Vagina (tissue), 2 donors: ENCODE measurements at regions not wholly inside any gene's neighbourhood (a gene's known extent, or its start where the extent isn't known, plus 50 kb on each side); places are given as distances from the start of the nearest gene placed in this dataset.

Experiments
- DNase-seq, 2 donors: peaks; one replicate each; pipeline ENCODE4 v3.0.0-alpha.2; 2017; ENCODE audit errors: extremely low spot score in 2 of 2
- H3K27ac ChIP-seq: fragments of 200-600 bp; sonication (generic); one replicate; pipeline ENCODE4 v1.5.1; 2019
- H3K27me3 ChIP-seq: fragments of 200-600 bp; sonication (generic); one replicate; pipeline ENCODE4 v1.5.1; 2019
- H3K36me3 ChIP-seq, 2 donors: fragments of 200-600 bp; sonication (generic); one replicate each; pipeline ENCODE4 v1.5.1; 2017 to 2019
- H3K4me1 ChIP-seq: fragments of 200-600 bp; sonication (generic); one replicate; pipeline ENCODE4 v1.5.1; 2019
- H3K4me3 ChIP-seq, 2 donors: fragments of 200-600 bp; sonication (generic); 1 replicate in 1 of 2; 2 replicates in 1 of 2; pipeline ENCODE4 v1.5.1; 2016 to 2019
- H3K9me3 ChIP-seq: fragments of 200-600 bp; sonication (generic); one replicate; pipeline ENCODE4 v1.5.1; 2019
- CTCF ChIP-seq, 3 experiments: fragments of 450-650 bp in 2 of 3; fragments of 200-600 bp in 1 of 3; sonication (generic) in 1 of 3; IDR thresholded peaks; one replicate each; pipeline ENCODE4 v1.5.1; 2017 to 2019; ENCODE audit warnings: antibody characterized with exemption in 3 of 3, mild to moderate bottlenecking in 2 of 3, moderate library complexity in 2 of 3
- POLR2A ChIP-seq, 2 donors: fragments of 450-650 bp; IDR thresholded peaks; one replicate each; pipeline ENCODE4 v1.6.1; 2017; ENCODE audit warnings: antibody characterized with exemption in 2 of 2, mild to moderate bottlenecking in 2 of 2, moderate library complexity in 2 of 2
- POLR2AphosphoS5 ChIP-seq, 2 donors: sonication (generic); formaldehyde crosslinking; IDR thresholded peaks; one replicate each; pipeline ENCODE4 v1.9.0; 2017; ENCODE audit warnings: antibody characterized with exemption in 2 of 2, mild to moderate bottlenecking in 2 of 2, low read depth in 1 of 2; ENCODE audit not compliant: insufficient read depth in 1 of 2
- intact Hi-C: fragments of 100-400 bp; cut with DNase I; formaldehyde crosslinking; loops from one replicate; pipeline ENCODE4 v1.15.1; 2023

GRCh38 chr3:4047366-4047765 lies 248.1 kb downstream of the LRRN1 start:
- H3K4me3 ChIP-seq: no peak overlapping the region
- intact Hi-C loops: no loop called here
- H3K4me1 ChIP-seq: no peaks in the 10 kb centered on the region
- TF ChIP-seq POLR2AphosphoS5 (IDR thresholded peaks at IDR 0.05; ENCODE audit: insufficient read depth in 1 of 2, low read depth in 1 of 2) (no peak), CTCF (IDR thresholded peaks at IDR 0.05) (no peak), POLR2A (IDR thresholded peaks at IDR 0.05) (no peak)
- DNase-seq: no peak
- H3K27me3 ChIP-seq: no peaks in the 10 kb centered on the region
- no peaks in the 10 kb centered on the region for H3K9me3 ChIP-seq
- H3K36me3 ChIP-seq: no peaks in the 10 kb centered on the region
- no peak overlapping the region for H3K27ac ChIP-seq

GRCh38 chr3:4052706-4053105 lies 250.5 kb upstream of the SETMAR start:
- TF ChIP-seq CTCF (IDR thresholded peaks at IDR 0.05): no peak
- no peak for TF ChIP-seq POLR2A (IDR thresholded peaks at IDR 0.05)
- no peak for TF ChIP-seq POLR2AphosphoS5 (IDR thresholded peaks at IDR 0.05; ENCODE audit: insufficient read depth in 1 of 2, low read depth in 1 of 2)
- no peaks in the 10 kb centered on the region for H3K9me3 ChIP-seq
- no peak overlapping the region for H3K27ac ChIP-seq
- no peaks in the 10 kb centered on the region for H3K36me3 ChIP-seq
- H3K27me3 ChIP-seq: no peaks in the 10 kb centered on the region
- H3K4me1 ChIP-seq: no peaks in the 10 kb centered on the region
- H3K4me3 ChIP-seq: no peak overlapping the region
- intact Hi-C loops: no loop called here
- no peak for DNase-seq

GRCh38 chr3:4053975-4054374 lies 249.2 kb upstream of the SETMAR start:
- H3K4me1 ChIP-seq: no peaks in the 10 kb centered on the region
- intact Hi-C loops: no loop called here
- no peaks in the 10 kb centered on the region for H3K9me3 ChIP-seq
- H3K27ac ChIP-seq: no peak overlapping the region
- H3K27me3 ChIP-seq: no peaks in the 10 kb centered on the region
- DNase-seq: no peak
- H3K4me3 ChIP-seq: no peak overlapping the region
- no peak for TF ChIP-seq POLR2A (IDR thresholded peaks at IDR 0.05)
- H3K36me3 ChIP-seq: no peaks in the 10 kb centered on the region

- Histone ChIP-seq H3K9me3 (no peaks in the 10 kb centered on the region), H3K27ac (no peak overlapping the region), H3K4me1 (no peaks in the 10 kb centered on the region), H3K4me3 (no peak overlapping the region), H3K36me3 (no peaks in the 10 kb centered on the region), H3K27me3 (no peaks in the 10 kb centered on the region)
- DNase-seq: no peak
- intact Hi-C loops: no loop called here
- no peak for TF ChIP-seq POLR2A (IDR thresholded peaks at IDR 0.05)
- TF ChIP-seq CTCF (IDR thresholded peaks at IDR 0.05): no peak
- TF ChIP-seq POLR2AphosphoS5 (IDR thresholded peaks at IDR 0.05; ENCODE audit: insufficient read depth in 1 of 2, low read depth in 1 of 2): no peak
Observed at GRCh38 chr3:4060064-4060463, 243.1 kb upstream of the SETMAR start.

GRCh38 chr3:4060603-4061002 lies 242.6 kb upstream of the SETMAR start:
- no peak overlapping the region for H3K4me3 ChIP-seq
- H3K4me1 ChIP-seq: no peaks in the 10 kb centered on the region
- no peak overlapping the region for H3K27ac ChIP-seq
- no peaks in the 10 kb centered on the region for H3K9me3 ChIP-seq
- no peak for DNase-seq
- TF ChIP-seq CTCF (IDR thresholded peaks at IDR 0.05) (no peak), POLR2AphosphoS5 (IDR thresholded peaks at IDR 0.05; ENCODE audit: insufficient read depth in 1 of 2, low read depth in 1 of 2) (no peak), POLR2A (IDR thresholded peaks at IDR 0.05) (no peak)
- intact Hi-C loops: no loop called here
- no peaks in the 10 kb centered on the region for H3K27me3 ChIP-seq
- no peaks in the 10 kb centered on the region for H3K36me3 ChIP-seq

GRCh38 chr3:4061195-4061594 lies 242.0 kb upstream of the SETMAR start:
- TF ChIP-seq CTCF (IDR thresholded peaks at IDR 0.05) (no peak), POLR2A (IDR thresholded peaks at IDR 0.05) (no peak), POLR2AphosphoS5 (IDR thresholded peaks at IDR 0.05; ENCODE audit: insufficient read depth in 1 of 2, low read depth in 1 of 2) (no peak)
- no peaks in the 10 kb centered on the region for H3K9me3 ChIP-seq
- no peaks in the 10 kb centered on the region for H3K36me3 ChIP-seq
- no peak overlapping the region for H3K27ac ChIP-seq
- intact Hi-C loops: no loop called here
- no peaks in the 10 kb centered on the region for H3K27me3 ChIP-seq
- DNase-seq: no peak
- no peaks in the 10 kb centered on the region for H3K4me1 ChIP-seq
- no peak overlapping the region for H3K4me3 ChIP-seq
